Thoracic aorta (tissue), 2 donors: ENCODE measurements at regions not wholly inside any gene's neighbourhood (a gene's known extent, or its start where the extent isn't known, plus 50 kb on each side); places are given as distances from the start of the nearest gene placed in this dataset.

ENCODE experiments used
- ATAC-seq: fragments of 150-250 bp; one replicate; pipeline ENCODE4 v1.8.0; 2017; ENCODE audit warnings: low read depth; ENCODE audit not compliant: insufficient number of reproducible peaks, low FRiP score
- DNase-seq: peaks from one replicate; pipeline ENCODE4 v3.0.0-alpha.2; 2020; ENCODE audit warnings: low spot score
- H3K27ac ChIP-seq, 2 donors: fragments of 200-600 bp; sonication (generic); 1 replicate in 1 of 2; 2 replicates in 1 of 2; pipeline ENCODE4 v1.5.1; 2016; ENCODE audit warnings: mild to moderate bottlenecking in 2 of 2, moderate library complexity in 2 of 2
- H3K27me3 ChIP-seq: fragments of 200-600 bp; sonication (generic); replicated peaks from 2 replicates; pipeline ENCODE4 v1.6.0; 2016; ENCODE audit warnings: mild to moderate bottlenecking; ENCODE audit not compliant: insufficient read depth
- H3K36me3 ChIP-seq: fragments of 200-600 bp; sonication (generic); one replicate; pipeline ENCODE4 v1.5.1; 2016
- H3K4me1 ChIP-seq, 2 donors: fragments of 200-600 bp; sonication (generic); 1 replicate in 1 of 2; 2 replicates in 1 of 2; pipeline versions ENCODE4 v1.5.1 to v1.6.0; 2016; ENCODE audit warnings: low read depth in 2 of 2, mild to moderate bottlenecking in 1 of 2; ENCODE audit not compliant: control insufficient read depth in 1 of 2
- H3K4me3 ChIP-seq: fragments of 200-600 bp; sonication (generic); 2 replicates; pipeline ENCODE4 v1.5.1; 2016; ENCODE audit warnings: mild to moderate bottlenecking
- H3K9me3 ChIP-seq: fragments of 200-600 bp; sonication (generic); 2 replicates; pipeline ENCODE4 v1.5.1; 2016
- CTCF ChIP-seq: fragments of 200-600 bp; sonication (generic); IDR thresholded peaks from one replicate; pipeline ENCODE4 v1.5.1; 2019; ENCODE audit warnings: antibody characterized with exemption

DNA sequence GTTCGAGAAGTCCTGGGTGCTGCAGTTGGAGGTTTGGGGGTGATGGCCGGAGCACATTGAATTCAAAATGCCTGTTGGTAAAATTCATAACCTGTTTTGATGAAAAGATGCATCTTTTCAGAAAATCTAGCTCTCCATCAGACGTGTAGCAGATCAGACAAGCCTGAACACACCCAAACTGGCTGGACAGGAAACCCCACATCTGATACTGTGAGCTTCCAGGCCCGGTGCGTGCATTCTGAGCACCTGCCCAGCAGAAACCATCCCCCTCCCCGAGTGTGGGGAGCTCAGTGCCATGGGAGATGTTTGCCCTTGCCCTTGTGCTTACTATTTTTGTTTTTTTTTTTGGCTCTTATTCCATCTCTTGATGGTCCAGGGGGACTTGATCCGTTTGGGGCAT lies 417.1 kb downstream of the TCERG1L start:
- Histone ChIP-seq H3K27ac (no peak overlapping the region), H3K27me3 (no peaks in the 10 kb centered on the region), H3K36me3 (no peaks in the 10 kb centered on the region), H3K9me3 (no peaks in the 10 kb centered on the region), H3K4me3 (no peak overlapping the region), H3K4me1 (no peaks in the 10 kb centered on the region)
- DNase-seq = no peak
- TF ChIP-seq CTCF = no peak
- no peak for ATAC-seq

DNA sequence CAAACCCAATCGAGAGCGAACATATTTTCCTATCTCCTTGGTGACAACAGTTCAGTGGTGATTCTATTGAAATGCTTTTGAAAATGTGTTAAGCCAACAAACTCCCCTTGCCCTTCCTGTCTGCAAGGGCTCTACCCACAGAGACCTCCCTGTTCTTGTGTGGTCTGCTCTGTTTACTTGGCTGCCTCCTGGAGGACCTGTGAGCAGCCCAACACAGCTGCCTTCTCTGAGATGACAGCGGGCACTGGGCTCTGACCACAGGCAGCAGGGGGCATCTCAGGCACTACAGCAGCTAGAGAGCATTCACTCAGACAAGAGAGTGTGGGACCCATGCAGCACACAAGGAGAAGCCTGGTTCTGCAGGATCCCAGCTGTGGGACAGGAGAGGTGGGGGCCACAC lies 416.4 kb downstream of the TCERG1L start:
- DNase-seq = no peak
- Histone ChIP-seq H3K27ac (no peak overlapping the region), H3K27me3 (no peaks in the 10 kb centered on the region), H3K36me3 (no peaks in the 10 kb centered on the region), H3K9me3 (no peaks in the 10 kb centered on the region), H3K4me3 (no peak overlapping the region), H3K4me1 (no peaks in the 10 kb centered on the region)
- no peak for ATAC-seq
- TF ChIP-seq CTCF = no peak

DNA sequence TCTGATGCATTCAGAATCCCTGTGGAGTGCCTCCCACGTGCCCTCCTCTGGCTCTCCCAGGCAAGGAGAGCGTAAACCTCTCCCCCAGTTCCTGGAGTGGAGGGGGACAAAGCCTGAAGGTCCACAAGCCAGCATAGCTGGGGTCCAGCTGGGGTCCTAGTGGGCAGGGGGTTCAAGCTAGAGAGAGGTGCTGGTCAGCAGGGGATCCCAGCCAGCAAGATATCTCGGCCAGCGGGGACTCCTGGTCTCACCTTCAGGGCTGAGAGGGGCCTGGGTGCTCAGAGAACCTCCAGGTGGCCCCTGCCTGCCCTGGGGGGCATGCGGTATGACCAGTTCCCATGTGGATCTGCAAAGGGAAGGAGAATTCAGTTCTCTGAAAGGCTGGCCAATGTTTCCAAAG lies 413.7 kb downstream of the TCERG1L start:
- H3K27me3 ChIP-seq = no peaks in the 10 kb centered on the region
- no peak for ATAC-seq
- DNase-seq = no peak
- H3K27ac ChIP-seq = no peak overlapping the region
- H3K4me3 ChIP-seq = no peak overlapping the region
- H3K36me3 ChIP-seq = no peaks in the 10 kb centered on the region
- H3K9me3 ChIP-seq = no peaks in the 10 kb centered on the region
- no peaks in the 10 kb centered on the region for H3K4me1 ChIP-seq
- no peak for TF ChIP-seq CTCF

- no peaks in the 10 kb centered on the region for H3K9me3 ChIP-seq
- H3K36me3 ChIP-seq = no peaks in the 10 kb centered on the region
- no peaks in the 10 kb centered on the region for H3K4me1 ChIP-seq
- H3K4me3 ChIP-seq = no peak overlapping the region
- no peak overlapping the region for H3K27ac ChIP-seq
- ATAC-seq (no peak), DNase-seq (no peak)
- TF ChIP-seq CTCF = no peak
- no peaks in the 10 kb centered on the region for H3K27me3 ChIP-seq
Observed at GRCh38 chr10:130898381-130898780, 413.1 kb downstream of the TCERG1L start.

DNA sequence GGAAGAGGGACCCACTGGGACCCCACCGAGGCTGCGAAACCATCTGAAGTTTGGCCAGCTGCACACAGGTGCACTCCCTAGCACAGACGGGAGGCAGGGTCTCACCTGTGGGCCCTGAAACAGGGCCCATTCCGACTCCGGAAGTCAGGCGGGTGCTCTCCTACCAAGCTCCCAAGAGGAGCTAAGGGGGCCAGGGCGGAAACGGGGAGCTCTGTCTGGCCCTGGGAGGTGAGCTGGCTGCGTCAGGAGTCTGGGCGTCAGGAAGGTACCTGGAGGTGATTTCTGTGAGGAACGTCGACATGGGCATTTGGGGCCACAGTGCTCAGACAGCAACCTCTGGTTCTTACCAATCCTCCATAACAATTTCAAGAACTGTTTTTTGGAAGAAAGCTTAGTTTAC lies 411.7 kb downstream of the TCERG1L start:
- Histone ChIP-seq H3K4me3 (no peak overlapping the region), H3K4me1 (no peaks in the 10 kb centered on the region), H3K27me3 (no peaks in the 10 kb centered on the region), H3K27ac (no peak overlapping the region), H3K36me3 (no peaks in the 10 kb centered on the region), H3K9me3 (no peaks in the 10 kb centered on the region)
- DNase-seq (no peak), ATAC-seq (no peak)
- no peak for TF ChIP-seq CTCF
